SK-N-SH treated with all-trans-retinoic acid at 6 μM for 48 hours (cell line): ENCODE measurements at regions not wholly inside any gene's neighbourhood (a gene's known extent, or its start where the extent isn't known, plus 50 kb on each side); places are given as distances from the start of the nearest gene placed in this dataset.

Experiments used
- GLIS3 ChIP-seq: fragments of 250-450 bp; sonication (Bioruptor Pico); IDR thresholded peaks from 2 replicates; pipeline ENCODE4 v1.5.0; 2020; ENCODE audit warnings: mild to moderate bottlenecking, moderate library complexity
- ISL1 ChIP-seq: fragments of 250-450 bp; sonication (Bioruptor Pico); IDR thresholded peaks from 2 replicates; pipeline ENCODE4 v2.1.2; 2022; ENCODE audit warnings: mild to moderate bottlenecking, moderate library complexity
- ZC3H10 ChIP-seq: fragments of 250-450 bp; sonication (Bioruptor Pico); IDR thresholded peaks from 2 replicates; pipeline ENCODE4 v1.5.1; 2021; ENCODE audit warnings: mild to moderate bottlenecking, moderate library complexity
- ZFP3 ChIP-seq: fragments of 250-450 bp; sonication (Bioruptor Pico); IDR thresholded peaks from 2 replicates; pipeline ENCODE4 v1.5.0; 2020; ENCODE audit warnings: mild to moderate bottlenecking, moderate library complexity
- ZNF70 ChIP-seq: fragments of 450-650 bp; formaldehyde crosslinking; IDR thresholded peaks from 2 replicates; pipeline ENCODE4 v1.5.0; 2020; ENCODE audit warnings: mild to moderate bottlenecking, moderate library complexity
- ZNF8 ChIP-seq: fragments of 450-650 bp; formaldehyde crosslinking; IDR thresholded peaks from 2 replicates; pipeline ENCODE4 v1.5.0; 2020; ENCODE audit warnings: mild to moderate bottlenecking, moderate library complexity
- TF ChIP-seq, protein P1 (sequence below): fragments of 250-450 bp; sonication (Bioruptor Pico); IDR thresholded peaks from 2 replicates; pipeline ENCODE4 v1.5.1; 2020; ENCODE audit warnings: low read depth, mild to moderate bottlenecking, moderate library complexity

GRCh38 chr7:93036807-93037206 is 81.0 kb downstream of the SAMD9 start:
- TF ChIP-seq, protein P1, sequence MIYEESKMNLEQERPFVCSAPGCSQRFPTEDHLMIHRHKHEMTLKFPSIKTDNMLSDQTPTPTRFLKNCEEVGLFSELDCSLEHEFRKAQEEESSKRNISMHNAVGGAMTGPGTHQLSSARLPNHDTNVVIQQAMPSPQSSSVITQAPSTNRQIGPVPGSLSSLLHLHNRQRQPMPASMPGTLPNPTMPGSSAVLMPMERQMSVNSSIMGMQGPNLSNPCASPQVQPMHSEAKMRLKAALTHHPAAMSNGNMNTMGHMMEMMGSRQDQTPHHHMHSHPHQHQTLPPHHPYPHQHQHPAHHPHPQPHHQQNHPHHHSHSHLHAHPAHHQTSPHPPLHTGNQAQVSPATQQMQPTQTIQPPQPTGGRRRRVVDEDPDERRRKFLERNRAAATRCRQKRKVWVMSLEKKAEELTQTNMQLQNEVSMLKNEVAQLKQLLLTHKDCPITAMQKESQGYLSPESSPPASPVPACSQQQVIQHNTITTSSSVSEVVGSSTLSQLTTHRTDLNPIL (CRISPR knock-in tag) = no peak
- TF ChIP-seq ZNF8 (CRISPR knock-in tag) (no peak), ZC3H10 (no peak), ZNF70 (no peak), ZFP3 (CRISPR knock-in tag) (no peak), GLIS3 (CRISPR knock-in tag) (no peak), ISL1 (no peak)
